Tibial nerve (tissue), 4 donors: ENCODE measurements at regions not wholly inside any gene's neighbourhood (a gene's known extent, or its start where the extent isn't known, plus 50 kb on each side); places are given as distances from the start of the nearest gene placed in this dataset.

Source experiments
- EP300 ChIP-seq, 2 donors: sonication (generic); formaldehyde crosslinking; IDR thresholded peaks; one replicate each; pipeline ENCODE4 v1.6.1; 2017; ENCODE audit warnings: antibody characterized with exemption in 2 of 2, mild to moderate bottlenecking in 1 of 2
- POLR2A ChIP-seq, 2 donors: fragments of 450-650 bp; IDR thresholded peaks; one replicate each; pipeline ENCODE4 v1.6.1; 2017; ENCODE audit warnings: antibody characterized with exemption in 2 of 2, mild to moderate bottlenecking in 2 of 2, moderate library complexity in 2 of 2
- TF ChIP-seq, protein P1 (sequence below), 5 experiments: fragments of 200-600 bp in 3 of 5; fragments of 450-650 bp in 2 of 5; sonication (generic) in 3 of 5; IDR thresholded peaks; one replicate each; pipeline ENCODE4 v1.5.1; 2016 to 2019; ENCODE audit warnings: antibody characterized with exemption in 5 of 5, mild to moderate bottlenecking in 3 of 5, moderate library complexity in 2 of 5

DNA sequence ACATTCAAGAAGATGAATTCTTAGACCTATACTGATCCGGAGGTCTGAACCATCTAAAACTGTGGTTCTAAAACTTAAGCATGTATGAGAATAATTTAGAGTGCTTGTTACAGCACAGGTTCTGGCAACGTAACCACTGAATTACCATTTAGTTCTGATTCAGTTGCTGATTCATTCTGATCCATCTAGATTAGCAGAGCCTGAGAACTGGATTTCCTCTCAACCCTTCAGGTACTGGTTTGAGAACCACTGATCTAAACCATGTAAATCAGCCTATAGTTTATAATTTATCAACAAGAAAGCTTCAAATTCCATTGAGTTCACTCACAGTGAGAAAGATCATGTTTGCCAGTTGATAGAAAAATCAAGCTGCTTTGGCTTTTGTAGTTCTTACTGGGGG, 1001.1 kb upstream of the EPHA6 start:
- TF ChIP-seq, protein P1, sequence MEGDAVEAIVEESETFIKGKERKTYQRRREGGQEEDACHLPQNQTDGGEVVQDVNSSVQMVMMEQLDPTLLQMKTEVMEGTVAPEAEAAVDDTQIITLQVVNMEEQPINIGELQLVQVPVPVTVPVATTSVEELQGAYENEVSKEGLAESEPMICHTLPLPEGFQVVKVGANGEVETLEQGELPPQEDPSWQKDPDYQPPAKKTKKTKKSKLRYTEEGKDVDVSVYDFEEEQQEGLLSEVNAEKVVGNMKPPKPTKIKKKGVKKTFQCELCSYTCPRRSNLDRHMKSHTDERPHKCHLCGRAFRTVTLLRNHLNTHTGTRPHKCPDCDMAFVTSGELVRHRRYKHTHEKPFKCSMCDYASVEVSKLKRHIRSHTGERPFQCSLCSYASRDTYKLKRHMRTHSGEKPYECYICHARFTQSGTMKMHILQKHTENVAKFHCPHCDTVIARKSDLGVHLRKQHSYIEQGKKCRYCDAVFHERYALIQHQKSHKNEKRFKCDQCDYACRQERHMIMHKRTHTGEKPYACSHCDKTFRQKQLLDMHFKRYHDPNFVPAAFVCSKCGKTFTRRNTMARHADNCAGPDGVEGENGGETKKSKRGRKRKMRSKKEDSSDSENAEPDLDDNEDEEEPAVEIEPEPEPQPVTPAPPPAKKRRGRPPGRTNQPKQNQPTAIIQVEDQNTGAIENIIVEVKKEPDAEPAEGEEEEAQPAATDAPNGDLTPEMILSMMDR (IDR thresholded peaks at IDR 0.05), result no peak
- TF ChIP-seq EP300 (IDR thresholded peaks at IDR 0.05) (no peak), POLR2A (IDR thresholded peaks at IDR 0.05) (no peak)
